Mucosa of descending colon (tissue), 3 donors: ENCODE measurements at regions not wholly inside any gene's neighbourhood (a gene's known extent, or its start where the extent isn't known, plus 50 kb on each side); places are given as distances from the start of the nearest gene placed in this dataset.
A peak's percentile ranks its signal among the peaks of the same experiment; 100 is the strongest.
"Not testable (repeated sequence)": the region's sequence is repeated elsewhere in the genome, so short reads cannot be mapped to it uniquely, and the experiment has no call there.

ENCODE experiments used
- ATAC-seq: fragments of 200-7000 bp; cut with Tn5 transposase; one replicate; pipeline ENCODE4 v1.9.1; 2020; ENCODE audit warnings: mild to moderate bottlenecking, moderate library complexity
- DNase-seq, 3 donors: peaks; one replicate each; pipeline ENCODE4 v3.0.0-alpha.2; 2020
- H3K36me3 ChIP-seq: fragments of 200-600 bp; one replicate; pipeline ENCODE4 v1.8.0; 2021; ENCODE audit warnings: low read depth, mild to moderate bottlenecking
- H3K4me1 ChIP-seq: fragments of 200-600 bp; one replicate; pipeline ENCODE4 v1.8.0; 2021; ENCODE audit warnings: low read depth, mild to moderate bottlenecking
- H3K4me3 ChIP-seq: fragments of 200-600 bp; one replicate; pipeline ENCODE4 v1.8.0; 2021; ENCODE audit warnings: mild to moderate bottlenecking
- H3K9me3 ChIP-seq: fragments of 200-600 bp; one replicate; pipeline ENCODE4 v1.8.0; 2021; ENCODE audit warnings: mild to moderate bottlenecking
- CTCF ChIP-seq: fragments of 200-600 bp; IDR thresholded peaks from one replicate; pipeline ENCODE4 v1.8.0; 2022; ENCODE audit warnings: antibody characterized with exemption, mild to moderate bottlenecking
- intact Hi-C, 2 donors: fragments of 100-400 bp; cut with DNase I in 1 of 2; cut with micrococcal nuclease in 1 of 2; formaldehyde crosslinking; loops; one replicate each; pipeline versions ENCODE4 v1.11.0 to v1.11.1; 2022; cut with DNase I, micrococcal nuclease
- donor health status: DM: no; HTN: no; CAD: no; lungs with moderate emphysema.
- donor health status: DM: no; HTN: no; CAD: no.
- donor health status: DM: no; HTN: yes; CAD: no.

GRCh38 chr6:94902974-94903628 lies 674.2 kb upstream of the MANEA start:
- H3K4me3 ChIP-seq: no peak overlapping the region
- H3K4me1 ChIP-seq: no peaks in the 10 kb centered on the region
- H3K9me3 ChIP-seq: no peaks in the 10 kb centered on the region
- no peak for TF ChIP-seq CTCF
- no peak for ATAC-seq
- no peak for DNase-seq
- intact Hi-C loops: no loop called here
- H3K36me3 ChIP-seq: no peaks in the 10 kb centered on the region

DNA sequence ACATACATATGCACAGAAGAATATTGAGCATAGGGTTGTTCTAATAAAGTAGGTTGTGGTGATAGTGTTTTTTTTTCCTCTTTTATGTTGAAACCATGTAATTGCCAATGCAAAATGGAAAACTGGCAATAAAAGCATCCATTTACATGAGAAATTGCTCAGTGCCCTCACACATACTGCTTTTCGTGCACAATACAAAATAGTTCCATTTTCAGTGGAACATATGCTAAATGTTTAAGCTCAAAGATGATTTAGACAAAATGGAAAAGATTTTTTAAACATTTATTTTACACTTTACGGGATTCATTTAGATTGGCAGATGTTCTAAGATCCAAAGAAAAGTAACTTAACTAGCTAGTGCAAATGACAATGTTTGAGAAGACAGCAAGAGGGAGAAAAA lies 678.1 kb upstream of the MANEA start:
- Histone ChIP-seq H3K4me3 (no peak overlapping the region), H3K36me3 (no peaks in the 10 kb centered on the region), H3K4me1 (no peaks in the 10 kb centered on the region), H3K9me3 (no peaks in the 10 kb centered on the region)
- ATAC-seq: no peak
- intact Hi-C loops: no loop called here
- DNase-seq: no peak
- TF ChIP-seq CTCF: no peak

GRCh38 chr6:94894300-94894699 lies 683.0 kb upstream of the MANEA start:
- intact Hi-C loops: no loop called here
- no peaks in the 10 kb centered on the region for H3K4me1 ChIP-seq
- ATAC-seq: no peak
- DNase-seq: no peak
- no peak for TF ChIP-seq CTCF
- H3K9me3 ChIP-seq: no peaks in the 10 kb centered on the region
- no peaks in the 10 kb centered on the region for H3K36me3 ChIP-seq
- no peak overlapping the region for H3K4me3 ChIP-seq

- no peaks in the 10 kb centered on the region for H3K9me3 ChIP-seq
- DNase-seq (no peak), ATAC-seq (no peak)
- no peaks in the 10 kb centered on the region for H3K4me1 ChIP-seq
- H3K36me3 ChIP-seq: no peaks in the 10 kb centered on the region
- H3K4me3 ChIP-seq: no peak overlapping the region
- no peak for TF ChIP-seq CTCF
- intact Hi-C loops: no loop called here
Observed at GRCh38 chr6:94893327-94893726, 684.0 kb upstream of the MANEA start.

DNA sequence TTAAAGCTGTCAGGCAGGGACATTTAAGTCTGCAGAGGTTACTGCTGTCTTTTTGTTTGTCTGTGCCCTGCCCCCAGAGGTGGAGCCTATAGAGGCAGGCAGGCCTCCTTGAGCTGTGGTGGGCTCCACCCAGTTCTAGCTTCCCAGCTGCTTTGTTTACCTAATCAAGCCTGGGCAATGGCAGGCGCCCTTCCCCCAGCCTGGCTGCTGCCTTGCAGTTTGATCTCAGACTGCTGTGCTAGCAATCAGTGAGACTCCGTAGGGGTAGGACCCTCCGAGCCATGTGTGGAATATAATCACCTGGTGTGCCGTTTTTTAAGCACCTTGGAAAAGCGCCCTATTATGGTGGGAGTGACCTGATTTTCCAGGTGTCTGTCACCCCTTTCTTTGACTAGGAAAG lies 703.5 kb upstream of the MANEA start:
- H3K4me3 ChIP-seq, H3K9me3 ChIP-seq, ATAC-seq, intact Hi-C loops, H3K4me1 ChIP-seq, H3K36me3 ChIP-seq: not testable (repeated sequence)
- DNase-seq: peak in 2 of 3 donors; percentile 3 to 30

DNA sequence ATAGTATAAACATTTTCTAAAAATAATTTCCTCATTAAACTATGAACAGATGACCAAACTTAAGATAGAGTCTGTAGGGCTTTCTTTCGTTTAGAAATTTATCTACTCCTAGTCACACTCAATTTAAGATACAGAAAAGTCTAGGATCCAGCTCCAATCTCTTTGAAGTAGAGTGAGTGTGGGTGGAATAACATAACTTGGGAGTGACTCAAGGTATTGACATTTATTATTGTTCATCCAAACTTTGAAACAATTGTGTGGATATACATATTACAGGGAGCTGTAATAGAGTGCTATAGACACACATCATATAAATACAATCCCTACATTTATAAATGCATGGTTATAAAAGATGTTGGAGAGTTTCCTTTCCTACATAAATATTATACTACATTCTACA lies 715.2 kb upstream of the MANEA start:
- Histone ChIP-seq H3K9me3 (no peaks in the 10 kb centered on the region), H3K4me1 (no peaks in the 10 kb centered on the region), H3K4me3 (no peak overlapping the region), H3K36me3 (no peaks in the 10 kb centered on the region)
- no peak for ATAC-seq
- DNase-seq: no peak
- intact Hi-C loops: no loop called here
- TF ChIP-seq CTCF: no peak
